WTC11 (cell line): ENCODE measurements at regions not wholly inside any gene's neighbourhood (a gene's known extent, or its start where the extent isn't known, plus 50 kb on each side); places are given as distances from the start of the nearest gene placed in this dataset.

Source experiments
- ATF2 ChIP-seq: sonication (generic); formaldehyde crosslinking; IDR thresholded peaks from 2 replicates; pipeline ENCODE4 v1.8.1; 2022; ENCODE audit warnings: low read depth, missing genetic modification reagents, borderline replicate concordance
- ATF3 ChIP-seq: sonication (generic); formaldehyde crosslinking; conservative IDR thresholded peaks from 2 replicates; pipeline ENCODE4 v1.8.1; 2022; ENCODE audit warnings: mild to moderate bottlenecking, missing genetic modification reagents
- CTCF ChIP-seq: fragments of 200-600 bp; IDR thresholded peaks from 2 replicates; pipeline ENCODE4 v1.8.0; 2022; ENCODE audit warnings: antibody characterized with exemption
- E2F5 ChIP-seq: sonication (generic); formaldehyde crosslinking; IDR thresholded peaks from 2 replicates; pipeline ENCODE4 v1.8.1; 2022; ENCODE audit warnings: mild to moderate bottlenecking, moderate library complexity, missing genetic modification reagents
- ETV6 ChIP-seq: sonication (generic); formaldehyde crosslinking; IDR thresholded peaks from 2 replicates; pipeline ENCODE4 v1.8.1; 2022; ENCODE audit warnings: mild to moderate bottlenecking, missing genetic modification reagents
- MAX ChIP-seq: sonication (generic); formaldehyde crosslinking; IDR thresholded peaks from 2 replicates; pipeline ENCODE4 v1.8.0; 2022; ENCODE audit warnings: mild to moderate bottlenecking, missing genetic modification reagents
- MXD4 ChIP-seq: fragments of 250-450 bp; sonication (Bioruptor Pico); IDR thresholded peaks from 2 replicates; pipeline ENCODE4 v1.8.0; 2021; ENCODE audit warnings: mild to moderate bottlenecking, moderate library complexity, borderline replicate concordance
- SMAD3 ChIP-seq: sonication (generic); formaldehyde crosslinking; IDR thresholded peaks from 2 replicates; pipeline ENCODE4 v1.8.0; 2022; ENCODE audit warnings: missing genetic modification reagents, mild to moderate bottlenecking, borderline replicate concordance
- ZNF121 ChIP-seq: sonication (generic); formaldehyde crosslinking; IDR thresholded peaks from 2 replicates; pipeline ENCODE4 v1.8.0; 2023; ENCODE audit warnings: missing genetic modification reagents
- ZNF317 ChIP-seq: sonication (generic); formaldehyde crosslinking; IDR thresholded peaks from 2 replicates; pipeline ENCODE4 v1.8.1; 2023; ENCODE audit warnings: low read depth, mild to moderate bottlenecking, moderate library complexity, missing genetic modification reagents, borderline replicate concordance
- ZNF425 ChIP-seq: fragments of 250-450 bp; sonication (Bioruptor Pico); conservative IDR thresholded peaks from 2 replicates; pipeline ENCODE4 v1.9.0; 2021; ENCODE audit warnings: mild to moderate bottlenecking
- ZSCAN18 ChIP-seq: fragments of 250-450 bp; sonication (Bioruptor Pico); IDR thresholded peaks from 2 replicates; pipeline ENCODE4 v2.1.2; 2022; ENCODE audit warnings: mild to moderate bottlenecking, moderate library complexity

GRCh38 chr10:131034451-131034850 is 277.1 kb downstream of the TCERG1L start:
- TF ChIP-seq ZSCAN18 (no peak), ETV6 (CRISPR knock-in tag) (no peak), CTCF (no peak), ATF2 (CRISPR knock-in tag) (no peak), MAX (CRISPR knock-in tag) (no peak), E2F5 (CRISPR knock-in tag) (no peak), SMAD3 (CRISPR knock-in tag) (no peak), ZNF425 (CRISPR knock-in tag) (no peak), MXD4 (no peak), ATF3 (CRISPR knock-in tag) (no peak), ZNF121 (no peak), ZNF317 (CRISPR knock-in tag) (no peak)
